ENCODE measurements at regions not wholly inside any gene's neighbourhood (a gene's known extent, or its start where the extent isn't known, plus 50 kb on each side); places are given as distances from the start of the nearest gene placed in this dataset.

DNA sequence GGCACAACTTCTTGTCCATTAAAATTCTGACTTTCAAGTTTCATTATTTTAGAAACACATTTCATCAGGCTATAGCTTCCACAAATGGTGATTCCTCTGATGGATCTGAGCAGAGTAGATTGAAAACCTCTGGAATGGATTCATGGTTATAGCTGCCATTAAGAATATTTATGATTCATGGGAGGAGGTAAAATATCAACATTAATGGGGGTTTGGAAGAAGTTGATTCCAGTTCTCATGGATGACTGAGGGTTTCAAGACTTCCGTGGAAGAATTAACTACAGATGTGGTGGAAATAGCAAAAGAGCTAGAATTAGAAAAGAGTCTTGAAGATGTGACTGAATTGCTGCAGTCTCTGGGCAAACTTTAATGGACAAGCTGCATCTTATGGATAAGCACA, 797.4 kb downstream of the SUCLG1 start:
- no peak for TF ChIP-seq CTCF (IDR thresholded peaks at IDR 0.05)
- no peak for TF ChIP-seq POLR2A (IDR thresholded peaks at IDR 0.05)

All from heart left ventricle (tissue), 13 donors.